HepG2 (cell line): ENCODE measurements at regions not wholly inside any gene's neighbourhood (a gene's known extent, or its start where the extent isn't known, plus 50 kb on each side); places are given as distances from the start of the nearest gene placed in this dataset.

Experiments used
- ATF2 ChIP-seq: sonication (generic); formaldehyde crosslinking; IDR thresholded peaks from 2 replicates; pipeline ENCODE4 v1.4.0; 2020; ENCODE audit warnings: missing genetic modification reagents
- BRCA1 ChIP-seq: sonication (generic); formaldehyde crosslinking; IDR thresholded peaks from 2 replicates; pipeline ENCODE4 v1.4.0; 2020; ENCODE audit warnings: missing genetic modification reagents
- CBX2 ChIP-seq, 2 experiments: fragments of 200-600 bp in 1 of 2; sonication (generic); formaldehyde crosslinking in 1 of 2; IDR thresholded peaks; 2 replicates each; pipeline versions ENCODE4 v1.7.0 to v1.8.1; 2018 to 2022; ENCODE audit warnings: low read depth in 2 of 2, low read length in 1 of 2, mild to moderate bottlenecking in 1 of 2, missing genetic modification reagents in 1 of 2
- CREB1 ChIP-seq, 2 experiments: fragments of 450-650 bp in 1 of 2; IDR thresholded peaks; 2 replicates each; pipeline ENCODE4 v1.6.1; 2016 to 2017; ENCODE audit warnings: control low read depth in 1 of 2, mild to moderate bottlenecking in 1 of 2, missing compliant biosample characterization in 1 of 2, missing genetic modification characterization in 1 of 2
- GATAD1 ChIP-seq: IDR thresholded peaks from 2 replicates; pipeline ENCODE4 v1.6.1; 2016; ENCODE audit warnings: missing genetic modification reagents, missing compliant biosample characterization
- HNF4G ChIP-seq, 2 experiments: sonication (generic) in 1 of 2; formaldehyde crosslinking in 1 of 2; IDR thresholded peaks; 2 replicates each; pipeline versions ENCODE4 v1.4.0 to v1.6.1; 2011 to 2020; ENCODE audit warnings: borderline replicate concordance in 2 of 2, low read depth in 2 of 2, mild to moderate bottlenecking in 2 of 2, low read length in 1 of 2, missing genetic modification reagents in 1 of 2, moderate library complexity in 1 of 2
- MLX ChIP-seq: IDR thresholded peaks from 2 replicates; pipeline ENCODE4 v1.6.1; 2016
- PLRG1 ChIP-seq: fragments of 450-650 bp; conservative IDR thresholded peaks from 2 replicates; pipeline ENCODE4 v1.6.1; 2016
- SMARCC2 ChIP-seq: fragments of 450-650 bp; IDR thresholded peaks from 2 replicates; pipeline ENCODE4 v1.6.1; 2017; ENCODE audit warnings: antibody characterized with exemption, mild to moderate bottlenecking
- TEAD3 ChIP-seq: optimal IDR thresholded peaks from 2 replicates; pipeline ENCODE3; 2016; ENCODE audit warnings: borderline replicate concordance
- ZBED4 ChIP-seq: sonication (generic); formaldehyde crosslinking; IDR thresholded peaks from 2 replicates; pipeline ENCODE4 v1.4.0; 2020; ENCODE audit warnings: missing genetic modification reagents, borderline replicate concordance
- ZNF260 ChIP-seq: sonication (generic); formaldehyde crosslinking; IDR thresholded peaks from 2 replicates; pipeline ENCODE4 v1.4.0; 2020; ENCODE audit warnings: missing genetic modification reagents, low read depth, mild to moderate bottlenecking, borderline replicate concordance
- ZNF264 ChIP-seq: sonication (generic); formaldehyde crosslinking; IDR thresholded peaks from 2 replicates; pipeline ENCODE4 v1.4.0; 2020; ENCODE audit warnings: missing genetic modification reagents
- ZNF335 ChIP-seq: sonication (generic); formaldehyde crosslinking; IDR thresholded peaks from 2 replicates; pipeline ENCODE4 v1.4.0; 2020; ENCODE audit warnings: missing genetic modification reagents
- ZNF337 ChIP-seq: sonication (generic); formaldehyde crosslinking; IDR thresholded peaks from 2 replicates; pipeline ENCODE4 v1.5.1; 2020; ENCODE audit warnings: missing genetic modification reagents, low read depth, mild to moderate bottlenecking, borderline replicate concordance
- ZNF775 ChIP-seq: sonication (generic); formaldehyde crosslinking; IDR thresholded peaks from 2 replicates; pipeline ENCODE4 v1.4.0; 2020; ENCODE audit warnings: missing genetic modification reagents, mild to moderate bottlenecking, moderate library complexity, borderline replicate concordance
- ZNF784 ChIP-seq: sonication (generic); formaldehyde crosslinking; IDR thresholded peaks from 2 replicates; pipeline ENCODE4 v1.5.1; 2020; ENCODE audit warnings: missing genetic modification reagents, mild to moderate bottlenecking, borderline replicate concordance
- ZSCAN20 ChIP-seq: sonication (generic); formaldehyde crosslinking; IDR thresholded peaks from 2 replicates; pipeline ENCODE4 v1.4.0; 2020; ENCODE audit warnings: missing genetic modification reagents, mild to moderate bottlenecking, borderline replicate concordance
- TF ChIP-seq, protein P1 (sequence below): sonication (generic); formaldehyde crosslinking; IDR thresholded peaks from 2 replicates; pipeline ENCODE4 v1.9.0; 2022; ENCODE audit warnings: missing genetic modification reagents, mild to moderate bottlenecking, borderline replicate concordance
- TF ChIP-seq, protein P2 (sequence below): sonication (generic); formaldehyde crosslinking; IDR thresholded peaks from 2 replicates; pipeline ENCODE4 v1.5.0; 2020; ENCODE audit warnings: mild to moderate bottlenecking, missing genetic modification reagents

DNA sequence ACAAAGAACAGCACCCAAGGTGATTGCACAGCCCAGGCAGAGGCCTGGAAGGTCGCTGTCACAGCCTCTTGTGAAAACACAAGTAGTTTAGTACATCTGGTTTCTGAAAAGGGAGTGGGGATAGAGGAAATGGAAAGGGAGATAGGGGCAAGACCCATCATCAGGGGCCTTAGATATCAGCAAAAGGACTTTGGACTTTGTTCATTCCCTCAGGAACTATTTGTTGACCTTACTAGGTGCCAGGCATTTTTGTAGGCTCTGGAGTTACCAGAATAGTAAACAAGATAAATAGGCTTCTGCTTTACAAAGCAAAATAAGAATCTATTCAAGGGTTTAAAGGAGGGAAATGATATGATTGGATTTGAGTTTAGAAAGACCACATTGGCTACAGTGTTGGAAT lies 199.4 kb upstream of the CDKN3 start (continued):
- TF ChIP-seq ZBED4 (CRISPR knock-in tag): no peak
- no peak for TF ChIP-seq ZSCAN20 (CRISPR knock-in tag)
- TF ChIP-seq, protein P1, sequence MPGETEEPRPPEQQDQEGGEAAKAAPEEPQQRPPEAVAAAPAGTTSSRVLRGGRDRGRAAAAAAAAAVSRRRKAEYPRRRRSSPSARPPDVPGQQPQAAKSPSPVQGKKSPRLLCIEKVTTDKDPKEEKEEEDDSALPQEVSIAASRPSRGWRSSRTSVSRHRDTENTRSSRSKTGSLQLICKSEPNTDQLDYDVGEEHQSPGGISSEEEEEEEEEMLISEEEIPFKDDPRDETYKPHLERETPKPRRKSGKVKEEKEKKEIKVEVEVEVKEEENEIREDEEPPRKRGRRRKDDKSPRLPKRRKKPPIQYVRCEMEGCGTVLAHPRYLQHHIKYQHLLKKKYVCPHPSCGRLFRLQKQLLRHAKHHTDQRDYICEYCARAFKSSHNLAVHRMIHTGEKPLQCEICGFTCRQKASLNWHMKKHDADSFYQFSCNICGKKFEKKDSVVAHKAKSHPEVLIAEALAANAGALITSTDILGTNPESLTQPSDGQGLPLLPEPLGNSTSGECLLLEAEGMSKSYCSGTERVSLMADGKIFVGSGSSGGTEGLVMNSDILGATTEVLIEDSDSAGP (CRISPR knock-in tag): no peak
- TF ChIP-seq PLRG1: no peak
- no peak for TF ChIP-seq ATF2 (CRISPR knock-in tag)
- TF ChIP-seq BRCA1 (CRISPR knock-in tag): no peak
- no peak for TF ChIP-seq ZNF775 (CRISPR knock-in tag)
- TF ChIP-seq, protein P2, sequence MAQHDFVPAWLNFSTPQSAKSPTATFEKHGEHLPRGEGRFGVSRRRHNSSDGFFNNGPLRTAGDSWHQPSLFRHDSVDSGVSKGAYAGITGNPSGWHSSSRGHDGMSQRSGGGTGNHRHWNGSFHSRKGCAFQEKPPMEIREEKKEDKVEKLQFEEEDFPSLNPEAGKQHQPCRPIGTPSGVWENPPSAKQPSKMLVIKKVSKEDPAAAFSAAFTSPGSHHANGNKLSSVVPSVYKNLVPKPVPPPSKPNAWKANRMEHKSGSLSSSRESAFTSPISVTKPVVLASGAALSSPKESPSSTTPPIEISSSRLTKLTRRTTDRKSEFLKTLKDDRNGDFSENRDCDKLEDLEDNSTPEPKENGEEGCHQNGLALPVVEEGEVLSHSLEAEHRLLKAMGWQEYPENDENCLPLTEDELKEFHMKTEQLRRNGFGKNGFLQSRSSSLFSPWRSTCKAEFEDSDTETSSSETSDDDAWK: no peak
- no peak for TF ChIP-seq CBX2 (IDR thresholded peaks at IDR 0.05; ENCODE audit: low read depth, low read length)
- TF ChIP-seq CBX2 (CRISPR knock-in tag; IDR thresholded peaks at IDR 0.05; ENCODE audit: low read depth): no peak
- no peak for TF ChIP-seq ZNF260 (CRISPR knock-in tag)
- no peak for TF ChIP-seq ZNF337 (CRISPR knock-in tag)
- TF ChIP-seq SMARCC2: 0 out of 2 replicates have a peak, but pooled peaks have one; percentile 29
- TF ChIP-seq CREB1 (IDR thresholded peaks at IDR 0.05): no peak
- TF ChIP-seq CREB1 (CRISPR knock-in tag; IDR thresholded peaks at IDR 0.05): 0 out of 2 replicates have a peak, but pooled peaks have one; percentile 30
- no peak for TF ChIP-seq MLX (CRISPR knock-in tag)
- TF ChIP-seq ZNF335 (CRISPR knock-in tag): no peak
- no peak for TF ChIP-seq ZNF784
- TF ChIP-seq ZNF264 (CRISPR knock-in tag): no peak
- TF ChIP-seq TEAD3 (CRISPR knock-in tag): peak; percentile 75
- TF ChIP-seq HNF4G (IDR thresholded peaks at IDR 0.05; ENCODE audit: borderline replicate concordance, low read depth, low read length): peak; percentile 87
- no peak; the same call in 1 of the 2 replicates for TF ChIP-seq HNF4G (CRISPR knock-in tag; IDR thresholded peaks at IDR 0.05; ENCODE audit: borderline replicate concordance, low read depth)
- TF ChIP-seq GATAD1 (CRISPR knock-in tag): no peak
